ENCODE measurements at regions not wholly inside any gene's neighbourhood (a gene's known extent, or its start where the extent isn't known, plus 50 kb on each side); places are given as distances from the start of the nearest gene placed in this dataset.

GRCh38 chr4:20428436-20429160, 176.9 kb downstream of the SLIT2 start:
- H3K4me3 ChIP-seq = no peak overlapping the region
- no peaks in the 10 kb centered on the region for H3K9me3 ChIP-seq (replicated peaks)
- H3K27ac ChIP-seq = no peak overlapping the region
- peaks cover 15% of the 10 kb centered on the region for H3K4me1 ChIP-seq (replicated peaks)
- no peaks in the 10 kb centered on the region for H3K27me3 ChIP-seq (replicated peaks)
- DNase-seq (ENCODE audit: low read depth in 1 of 2, low spot score in 2 of 2) = peak in 1 of 2 experiments; percentile 50
- no peaks in the 10 kb centered on the region for H3K36me3 ChIP-seq

GRCh38 chr4:20430259-20430941, 178.7 kb downstream of the SLIT2 start:
- Histone ChIP-seq H3K36me3 (no peaks in the 10 kb centered on the region), H3K4me3 (no peak overlapping the region), H3K9me3 (replicated peaks) (no peaks in the 10 kb centered on the region), H3K4me1 (replicated peaks) (peaks cover 16% of the 10 kb centered on the region), H3K27me3 (replicated peaks) (no peaks in the 10 kb centered on the region), H3K27ac (no peak overlapping the region)
- no peak for DNase-seq (ENCODE audit: low read depth in 1 of 2, low spot score in 2 of 2)

DNA sequence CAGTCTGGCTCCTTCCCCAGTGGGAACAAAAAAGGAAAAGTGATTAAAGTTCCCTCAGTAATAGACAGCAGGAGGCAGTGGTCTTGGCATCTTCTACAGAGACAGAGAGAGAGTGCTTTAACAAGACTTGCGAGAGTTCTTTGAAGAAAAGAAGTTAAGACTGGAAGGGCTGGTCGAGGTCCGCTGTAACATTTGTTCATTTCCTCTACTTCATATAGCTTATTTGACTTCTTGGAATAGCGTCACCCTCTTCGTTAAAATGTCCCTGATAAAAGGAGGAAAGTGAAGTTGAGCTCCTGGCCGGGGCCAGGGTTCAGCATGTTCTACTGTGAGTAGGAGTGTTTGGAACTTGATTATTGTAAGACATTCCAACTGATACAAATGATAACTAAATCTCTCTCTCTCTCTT, 179.8 kb downstream of the SLIT2 start:
- peaks cover 16% of the 10 kb centered on the region for H3K4me1 ChIP-seq (replicated peaks)
- no peaks in the 10 kb centered on the region for H3K9me3 ChIP-seq (replicated peaks)
- no peaks in the 10 kb centered on the region for H3K27me3 ChIP-seq (replicated peaks)
- H3K36me3 ChIP-seq = no peaks in the 10 kb centered on the region
- no peak overlapping the region for H3K4me3 ChIP-seq
- no peak overlapping the region for H3K27ac ChIP-seq
- DNase-seq (ENCODE audit: low read depth in 1 of 2, low spot score in 2 of 2) = no peak

- DNase-seq (ENCODE audit: low read depth in 1 of 2, low spot score in 2 of 2) = no peak
- no peaks in the 10 kb centered on the region for H3K36me3 ChIP-seq
- no peak overlapping the region for H3K27ac ChIP-seq
- no peaks in the 10 kb centered on the region for H3K27me3 ChIP-seq (replicated peaks)
- H3K9me3 ChIP-seq (replicated peaks) = no peaks in the 10 kb centered on the region
- no peak overlapping the region for H3K4me3 ChIP-seq
- peaks cover 16% of the 10 kb centered on the region for H3K4me1 ChIP-seq (replicated peaks)
Observed at GRCh38 chr4:20432088-20432487, 180.4 kb downstream of the SLIT2 start.

GRCh38 chr4:20433097-20433705, 181.5 kb downstream of the SLIT2 start:
- Histone ChIP-seq H3K27me3 (replicated peaks) (no peaks in the 10 kb centered on the region), H3K4me1 (replicated peaks) (peaks cover 16% of the 10 kb centered on the region), H3K36me3 (no peaks in the 10 kb centered on the region), H3K9me3 (replicated peaks) (no peaks in the 10 kb centered on the region), H3K4me3 (no peak overlapping the region), H3K27ac (no peak overlapping the region)
- peak in 1 of 2 experiments; percentile 64 for DNase-seq (ENCODE audit: low read depth in 1 of 2, low spot score in 2 of 2)

GRCh38 chr4:20440170-20440569, 188.5 kb downstream of the SLIT2 start:
- Histone ChIP-seq H3K4me1 (replicated peaks) (no peaks in the 10 kb centered on the region), H3K27me3 (replicated peaks) (no peaks in the 10 kb centered on the region), H3K36me3 (no peaks in the 10 kb centered on the region), H3K9me3 (replicated peaks) (no peaks in the 10 kb centered on the region), H3K4me3 (no peak overlapping the region), H3K27ac (no peak overlapping the region)
- no peak for DNase-seq (ENCODE audit: low read depth in 1 of 2, low spot score in 2 of 2)

GRCh38 chr4:20443015-20443805, 191.5 kb downstream of the SLIT2 start:
- no peak for DNase-seq (ENCODE audit: low read depth in 1 of 2, low spot score in 2 of 2)
- Histone ChIP-seq H3K27me3 (replicated peaks) (no peaks in the 10 kb centered on the region), H3K27ac (no peak overlapping the region), H3K4me1 (replicated peaks) (no peaks in the 10 kb centered on the region), H3K4me3 (no peak overlapping the region), H3K9me3 (replicated peaks) (no peaks in the 10 kb centered on the region), H3K36me3 (no peaks in the 10 kb centered on the region)

DNA sequence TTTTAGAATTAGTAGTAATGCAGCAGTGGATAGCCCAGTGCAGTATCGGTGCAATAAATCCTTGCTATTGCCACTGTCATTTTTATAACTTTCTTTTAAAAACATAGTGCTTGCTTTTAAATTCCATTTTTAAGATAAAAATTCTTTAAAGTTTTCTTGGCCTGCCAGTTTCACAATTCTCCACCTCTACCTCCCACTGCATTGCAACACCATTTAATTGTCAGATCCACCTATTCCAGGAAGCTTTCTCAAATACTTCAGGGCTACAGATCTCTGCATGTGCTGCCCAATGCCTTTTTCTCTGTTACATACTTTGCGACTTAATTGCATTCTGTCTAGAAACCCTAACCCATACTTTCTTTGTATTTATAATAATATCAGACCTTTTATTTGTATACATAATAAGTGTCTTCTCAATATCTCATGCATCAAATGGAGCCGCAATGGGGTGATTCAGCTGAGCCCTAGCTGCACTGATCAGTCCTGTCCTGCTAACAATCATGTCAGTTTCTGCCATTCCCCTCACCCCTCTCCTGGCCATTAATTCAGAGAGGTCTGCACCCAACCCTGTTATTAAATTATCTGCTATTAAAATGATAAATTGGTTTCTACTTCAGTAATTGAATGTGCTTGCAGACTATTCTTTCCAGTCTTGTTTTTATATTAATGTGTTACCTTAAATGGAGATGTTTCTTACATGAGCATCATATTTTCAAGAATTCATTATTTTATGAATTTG, 193.1 kb downstream of the SLIT2 start:
- Histone ChIP-seq H3K36me3 (no peaks in the 10 kb centered on the region), H3K27ac (no peak overlapping the region), H3K9me3 (replicated peaks) (no peaks in the 10 kb centered on the region), H3K4me1 (replicated peaks) (no peaks in the 10 kb centered on the region), H3K4me3 (no peak overlapping the region), H3K27me3 (replicated peaks) (no peaks in the 10 kb centered on the region)
- no peak for DNase-seq (ENCODE audit: low read depth in 1 of 2, low spot score in 2 of 2)

- Histone ChIP-seq H3K27ac (no peak overlapping the region), H3K36me3 (no peaks in the 10 kb centered on the region), H3K4me3 (no peak overlapping the region), H3K27me3 (replicated peaks) (no peaks in the 10 kb centered on the region), H3K9me3 (replicated peaks) (no peaks in the 10 kb centered on the region), H3K4me1 (replicated peaks) (no peaks in the 10 kb centered on the region)
- DNase-seq (ENCODE audit: low read depth in 1 of 2, low spot score in 2 of 2) = no peak
Observed at GRCh38 chr4:20445933-20446723, 194.4 kb downstream of the SLIT2 start.

GRCh38 chr4:20447103-20447502, 195.4 kb downstream of the SLIT2 start:
- H3K4me3 ChIP-seq = no peak overlapping the region
- no peak for DNase-seq (ENCODE audit: low read depth in 1 of 2, low spot score in 2 of 2)
- no peak overlapping the region for H3K27ac ChIP-seq
- H3K4me1 ChIP-seq (replicated peaks) = no peaks in the 10 kb centered on the region
- no peaks in the 10 kb centered on the region for H3K9me3 ChIP-seq (replicated peaks)
- H3K36me3 ChIP-seq = no peaks in the 10 kb centered on the region
- no peaks in the 10 kb centered on the region for H3K27me3 ChIP-seq (replicated peaks)

DNA sequence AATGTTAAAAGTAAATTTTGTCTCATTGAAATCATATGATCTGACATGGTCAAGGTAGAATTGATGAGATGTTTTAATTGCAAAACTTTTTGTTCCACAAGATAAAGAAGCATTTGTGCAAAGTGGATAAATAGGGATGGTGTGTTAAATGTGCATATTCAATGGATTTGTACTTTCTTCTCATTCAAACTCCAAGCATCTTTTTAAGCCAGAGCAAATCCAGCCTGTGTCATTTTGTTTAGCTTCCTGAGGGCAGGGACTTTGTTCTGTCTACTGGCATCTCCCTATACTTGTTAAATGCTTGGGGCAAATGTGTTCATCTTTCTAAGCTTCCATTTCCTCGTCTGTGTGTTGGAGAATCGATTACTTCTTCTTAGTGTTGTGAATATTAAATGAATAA, 200.3 kb downstream of the SLIT2 start:
- DNase-seq (ENCODE audit: low read depth in 1 of 2, low spot score in 2 of 2) = no peak
- no peaks in the 10 kb centered on the region for H3K27me3 ChIP-seq (replicated peaks)
- no peak overlapping the region for H3K27ac ChIP-seq
- peaks cover 6% of the 10 kb centered on the region for H3K4me1 ChIP-seq (replicated peaks)
- H3K9me3 ChIP-seq (replicated peaks) = no peaks in the 10 kb centered on the region
- H3K36me3 ChIP-seq = no peaks in the 10 kb centered on the region
- H3K4me3 ChIP-seq = no peak overlapping the region

DNA sequence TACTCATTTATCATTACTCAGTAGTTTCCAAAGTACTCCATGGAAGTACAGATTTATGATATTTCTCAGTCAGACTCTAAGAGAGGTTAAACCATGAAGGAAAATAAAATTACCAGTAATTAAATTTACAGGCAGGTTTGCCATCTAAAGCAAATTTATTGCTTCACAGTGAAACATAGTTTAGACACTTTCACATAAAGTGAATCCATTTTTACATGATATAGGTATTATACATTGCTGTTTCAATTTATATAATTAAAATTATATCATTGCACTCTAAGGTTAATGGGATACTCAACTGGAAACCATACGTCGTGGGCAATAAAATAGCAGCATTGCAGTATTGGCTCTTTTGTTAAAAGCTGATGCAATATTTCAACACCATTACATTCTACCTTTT, 202.8 kb downstream of the SLIT2 start:
- Histone ChIP-seq H3K9me3 (replicated peaks) (no peaks in the 10 kb centered on the region), H3K27me3 (replicated peaks) (no peaks in the 10 kb centered on the region), H3K4me1 (replicated peaks) (peaks cover 6% of the 10 kb centered on the region), H3K27ac (no peak overlapping the region), H3K36me3 (no peaks in the 10 kb centered on the region), H3K4me3 (no peak overlapping the region)
- DNase-seq (ENCODE audit: low read depth in 1 of 2, low spot score in 2 of 2) = no peak

DNA sequence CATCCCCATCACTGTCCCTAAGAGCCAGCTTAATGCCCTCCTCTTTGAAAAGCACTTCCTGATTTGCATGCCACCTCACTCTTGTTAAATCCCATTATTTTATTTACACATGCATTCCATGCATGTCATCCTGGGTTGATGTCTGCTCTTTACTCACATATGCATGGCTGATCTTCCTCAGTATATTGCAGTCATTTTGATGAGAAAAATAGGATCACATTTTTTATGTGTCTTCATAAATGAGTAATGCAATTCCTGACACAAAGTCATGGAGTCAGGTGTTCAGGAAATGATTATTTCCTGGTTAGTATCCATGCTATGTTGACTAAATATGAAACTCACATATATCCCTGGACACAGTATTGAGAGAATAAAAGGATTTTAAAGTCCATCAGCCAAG, 204.7 kb downstream of the SLIT2 start:
- DNase-seq (ENCODE audit: low read depth in 1 of 2, low spot score in 2 of 2) = peak in 1 of 2 experiments; percentile 47
- no peaks in the 10 kb centered on the region for H3K9me3 ChIP-seq (replicated peaks)
- peaks cover 6% of the 10 kb centered on the region for H3K4me1 ChIP-seq (replicated peaks)
- no peak overlapping the region for H3K27ac ChIP-seq
- H3K36me3 ChIP-seq = no peaks in the 10 kb centered on the region
- no peaks in the 10 kb centered on the region for H3K27me3 ChIP-seq (replicated peaks)
- H3K4me3 ChIP-seq = no peak overlapping the region

Measured in SJSA1 (cell line).